DMS114 treated with DMSO at 0.1 percent for 48 hours (cell line): ENCODE measurements at regions not wholly inside any gene's neighbourhood (a gene's known extent, or its start where the extent isn't known, plus 50 kb on each side); places are given as distances from the start of the nearest gene placed in this dataset.

Experiments used
- DNase-seq: peaks from one replicate; lab custom pipeline; 2025; ENCODE audit not compliant: unreplicated experiment; lab: John Stamatoyannopoulos, UW

- no peak for DNase-seq
Observed at GRCh38 chrX:110863883-110864282, 68.3 kb upstream of the CHRDL1 start.

- DNase-seq, result no peak
Observed at GRCh38 chrX:110858565-110858964, 62.9 kb upstream of the CHRDL1 start.

- no peak for DNase-seq
Observed at GRCh38 chrX:110853610-110854009, 58.0 kb upstream of the CHRDL1 start.

GRCh38 chrX:110852180-110852579, 56.6 kb upstream of the CHRDL1 start:
- no peak for DNase-seq

- no peak for DNase-seq
Observed at GRCh38 chrX:110851780-110852179, 56.2 kb upstream of the CHRDL1 start.

- DNase-seq, result peak; percentile 64
Observed at GRCh38 chrX:110847334-110847733, 51.7 kb upstream of the CHRDL1 start.

- DNase-seq, result no peak
Observed at GRCh38 chrX:110846071-110846470, 50.5 kb upstream of the CHRDL1 start.
